ENCODE measurements at regions not wholly inside any gene's neighbourhood (a gene's known extent, or its start where the extent isn't known, plus 50 kb on each side); places are given as distances from the start of the nearest gene placed in this dataset.

GRCh38 chr1:5509664-5510452, 482.4 kb downstream of the NPHP4 start:
- no peaks in the 10 kb centered on the region for H3K9me3 ChIP-seq (ENCODE audit: control insufficient read depth, insufficient read depth, low read depth, low read length)
- no peak overlapping the region for H3K27ac ChIP-seq (ENCODE audit: low read depth, low read length)
- no peak overlapping the region for H3K4me3 ChIP-seq (ENCODE audit: low read depth, low read length)
- no peak overlapping the region for H3K9ac ChIP-seq (ENCODE audit: low read length)
- no peaks in the 10 kb centered on the region for H3K36me3 ChIP-seq (ENCODE audit: control insufficient read depth, insufficient read depth, low read length)
- no peaks in the 10 kb centered on the region; the same call in 1 of the 2 replicates for H3K4me1 ChIP-seq (ENCODE audit: control insufficient read depth, insufficient read depth, low read length)
- H3K27me3 ChIP-seq (ENCODE audit: control insufficient read depth, insufficient read depth, low read length): peaks cover 14% of the 10 kb centered on the region

DNA sequence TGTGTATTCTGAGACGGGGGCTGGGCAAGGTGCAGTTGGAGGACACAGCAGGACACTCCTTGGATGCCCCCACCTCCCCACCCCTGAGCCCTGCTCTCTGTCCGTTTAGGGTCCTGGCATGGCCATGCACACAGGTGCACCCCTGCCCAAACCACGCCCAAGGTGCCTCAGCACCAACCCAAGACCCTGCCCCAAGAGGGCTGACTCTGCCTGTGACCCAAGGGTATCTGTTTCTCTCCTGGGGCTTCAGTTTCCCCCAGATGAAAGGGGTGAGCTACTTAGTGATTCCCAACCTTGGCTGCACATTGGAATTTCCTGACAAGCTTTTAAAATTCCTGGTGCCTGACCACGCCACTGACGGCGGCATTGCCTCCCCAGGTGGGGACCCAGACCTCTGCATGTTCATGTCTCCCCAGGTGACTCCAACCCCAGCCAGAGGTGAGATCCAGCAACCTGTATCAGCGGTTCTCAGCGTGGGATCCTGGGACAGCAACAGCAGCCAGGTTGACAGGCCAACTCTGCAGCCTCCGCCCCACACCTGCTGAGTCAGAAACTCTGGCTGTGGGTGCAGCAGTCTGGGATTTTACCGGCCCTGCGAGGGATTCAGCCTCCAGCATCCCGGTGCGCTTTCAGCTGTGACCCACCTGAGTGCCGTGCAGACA, 483.4 kb downstream of the NPHP4 start:
- H3K9ac ChIP-seq (ENCODE audit: low read length): no peak overlapping the region
- no peaks in the 10 kb centered on the region for H3K36me3 ChIP-seq (ENCODE audit: control insufficient read depth, insufficient read depth, low read length)
- no peaks in the 10 kb centered on the region for H3K9me3 ChIP-seq (ENCODE audit: control insufficient read depth, insufficient read depth, low read depth, low read length)
- no peak overlapping the region for H3K4me3 ChIP-seq (ENCODE audit: low read depth, low read length)
- no peak overlapping the region for H3K27ac ChIP-seq (ENCODE audit: low read depth, low read length)
- no peaks in the 10 kb centered on the region; the same call in 1 of the 2 replicates for H3K4me1 ChIP-seq (ENCODE audit: control insufficient read depth, insufficient read depth, low read length)
- H3K27me3 ChIP-seq (ENCODE audit: control insufficient read depth, insufficient read depth, low read length): peaks cover 14% of the 10 kb centered on the region

- peaks cover 14% of the 10 kb centered on the region for H3K27me3 ChIP-seq (ENCODE audit: control insufficient read depth, insufficient read depth, low read length)
- H3K9ac ChIP-seq (ENCODE audit: low read length): no peak overlapping the region
- H3K4me3 ChIP-seq (ENCODE audit: low read depth, low read length): no peak overlapping the region
Observed at GRCh38 chr1:5507340-5507739, 484.9 kb downstream of the NPHP4 start.

GRCh38 chr1:5506634-5507033, 485.6 kb downstream of the NPHP4 start:
- Histone ChIP-seq H3K4me1 (ENCODE audit: control insufficient read depth, insufficient read depth, low read length) (no peaks in the 10 kb centered on the region; the same call in 1 of the 2 replicates), H3K27me3 (ENCODE audit: control insufficient read depth, insufficient read depth, low read length) (peaks cover 10% of the 10 kb centered on the region), H3K9me3 (ENCODE audit: control insufficient read depth, insufficient read depth, low read depth, low read length) (no peaks in the 10 kb centered on the region), H3K9ac (ENCODE audit: low read length) (no peak overlapping the region), H3K27ac (ENCODE audit: low read depth, low read length) (no peak overlapping the region), H3K4me3 (ENCODE audit: low read depth, low read length) (no peak overlapping the region), H3K36me3 (ENCODE audit: control insufficient read depth, insufficient read depth, low read length) (no peaks in the 10 kb centered on the region)

More at GRCh38 chr1:5507340-5507739, 484.9 kb downstream of the NPHP4 start:
- Histone ChIP-seq H3K27ac (ENCODE audit: low read depth, low read length) (no peak overlapping the region), H3K36me3 (ENCODE audit: control insufficient read depth, insufficient read depth, low read length) (no peaks in the 10 kb centered on the region), H3K9me3 (ENCODE audit: control insufficient read depth, insufficient read depth, low read depth, low read length) (no peaks in the 10 kb centered on the region), H3K4me1 (ENCODE audit: control insufficient read depth, insufficient read depth, low read length) (no peaks in the 10 kb centered on the region; the same call in 1 of the 2 replicates)

- Histone ChIP-seq H3K9me3 (ENCODE audit: control insufficient read depth, insufficient read depth, low read depth, low read length) (no peaks in the 10 kb centered on the region), H3K27me3 (ENCODE audit: control insufficient read depth, insufficient read depth, low read length) (peaks cover 5% of the 10 kb centered on the region), H3K9ac (ENCODE audit: low read length) (no peak overlapping the region), H3K4me3 (ENCODE audit: low read depth, low read length) (no peak overlapping the region), H3K36me3 (ENCODE audit: control insufficient read depth, insufficient read depth, low read length) (no peaks in the 10 kb centered on the region), H3K4me1 (ENCODE audit: control insufficient read depth, insufficient read depth, low read length) (no peaks in the 10 kb centered on the region; the same call in 1 of the 2 replicates), H3K27ac (ENCODE audit: low read depth, low read length) (no peak overlapping the region)
Observed at GRCh38 chr1:5505944-5506343, 486.3 kb downstream of the NPHP4 start.

- Histone ChIP-seq H3K4me1 (ENCODE audit: control insufficient read depth, insufficient read depth, low read length) (no peaks in the 10 kb centered on the region; the same call in 1 of the 2 replicates), H3K9ac (ENCODE audit: low read length) (no peak overlapping the region), H3K27ac (ENCODE audit: low read depth, low read length) (no peak overlapping the region), H3K4me3 (ENCODE audit: low read depth, low read length) (no peak overlapping the region), H3K9me3 (ENCODE audit: control insufficient read depth, insufficient read depth, low read depth, low read length) (no peaks in the 10 kb centered on the region), H3K27me3 (ENCODE audit: control insufficient read depth, insufficient read depth, low read length) (no peaks in the 10 kb centered on the region), H3K36me3 (ENCODE audit: control insufficient read depth, insufficient read depth, low read length) (no peaks in the 10 kb centered on the region)
Observed at GRCh38 chr1:5504364-5504740, 487.9 kb downstream of the NPHP4 start.

DNA sequence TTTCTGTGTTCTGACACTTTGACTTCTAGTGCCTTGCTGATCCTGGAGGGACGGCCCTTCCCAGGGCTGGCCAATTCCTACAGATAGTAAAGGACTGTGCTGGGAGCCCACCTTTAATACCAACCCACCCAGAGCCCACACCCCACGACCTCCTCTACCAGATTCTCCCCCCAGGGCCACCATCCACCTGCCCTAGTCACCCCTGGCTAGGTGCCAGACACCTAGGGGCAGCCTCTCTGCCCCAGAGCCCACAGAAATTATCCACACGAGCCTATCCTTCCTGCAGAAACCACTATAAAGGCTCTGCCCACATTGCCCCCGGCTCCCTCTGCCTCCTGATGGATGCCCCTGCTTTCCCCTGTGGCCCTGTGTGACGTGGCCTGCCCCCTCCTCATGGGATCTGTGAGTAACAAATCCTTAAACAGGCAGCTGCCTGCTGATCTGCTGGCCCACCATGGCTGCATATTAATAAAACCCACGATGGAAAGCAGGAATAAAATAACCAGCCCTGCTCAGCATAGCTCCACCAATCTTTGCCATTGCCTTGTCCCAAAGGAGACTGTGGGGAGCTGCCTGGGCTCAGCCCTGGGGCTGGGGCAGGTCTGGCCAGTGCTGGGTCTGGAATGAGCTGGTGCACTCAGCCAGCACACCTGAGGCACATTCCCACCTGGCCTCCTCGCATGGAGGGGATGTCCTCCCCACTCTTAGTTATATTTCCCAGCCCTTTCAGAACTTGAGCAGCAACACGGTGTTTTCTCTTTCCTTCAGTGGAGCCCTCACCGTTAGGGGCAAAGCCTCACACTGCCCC, 488.5 kb downstream of the NPHP4 start:
- no peak overlapping the region for H3K4me3 ChIP-seq (ENCODE audit: low read depth, low read length)
- H3K27ac ChIP-seq (ENCODE audit: low read depth, low read length): no peak overlapping the region
- no peak overlapping the region for H3K9ac ChIP-seq (ENCODE audit: low read length)

GRCh38 chr1:5502311-5503194, 489.7 kb downstream of the NPHP4 start:
- H3K36me3 ChIP-seq (ENCODE audit: control insufficient read depth, insufficient read depth, low read length): no peaks in the 10 kb centered on the region
- H3K9me3 ChIP-seq (ENCODE audit: control insufficient read depth, insufficient read depth, low read depth, low read length): no peaks in the 10 kb centered on the region
- H3K9ac ChIP-seq (ENCODE audit: low read length): no peak overlapping the region
- H3K27ac ChIP-seq (ENCODE audit: low read depth, low read length): no peak overlapping the region
- peaks cover 7% of the 10 kb centered on the region; the same call in 1 of the 2 replicates for H3K27me3 ChIP-seq (ENCODE audit: control insufficient read depth, insufficient read depth, low read length)
- no peaks in the 10 kb centered on the region for H3K4me1 ChIP-seq (ENCODE audit: control insufficient read depth, insufficient read depth, low read length)
- no peak overlapping the region for H3K4me3 ChIP-seq (ENCODE audit: low read depth, low read length)

More for the DNA sequence above, 488.5 kb downstream of the NPHP4 start:
- Histone ChIP-seq H3K4me1 (ENCODE audit: control insufficient read depth, insufficient read depth, low read length) (no peaks in the 10 kb centered on the region; the same call in 1 of the 2 replicates), H3K27me3 (ENCODE audit: control insufficient read depth, insufficient read depth, low read length) (peaks cover 2% of the 10 kb centered on the region; the same call in 1 of the 2 replicates), H3K36me3 (ENCODE audit: control insufficient read depth, insufficient read depth, low read length) (no peaks in the 10 kb centered on the region), H3K9me3 (ENCODE audit: control insufficient read depth, insufficient read depth, low read depth, low read length) (no peaks in the 10 kb centered on the region)

DNA sequence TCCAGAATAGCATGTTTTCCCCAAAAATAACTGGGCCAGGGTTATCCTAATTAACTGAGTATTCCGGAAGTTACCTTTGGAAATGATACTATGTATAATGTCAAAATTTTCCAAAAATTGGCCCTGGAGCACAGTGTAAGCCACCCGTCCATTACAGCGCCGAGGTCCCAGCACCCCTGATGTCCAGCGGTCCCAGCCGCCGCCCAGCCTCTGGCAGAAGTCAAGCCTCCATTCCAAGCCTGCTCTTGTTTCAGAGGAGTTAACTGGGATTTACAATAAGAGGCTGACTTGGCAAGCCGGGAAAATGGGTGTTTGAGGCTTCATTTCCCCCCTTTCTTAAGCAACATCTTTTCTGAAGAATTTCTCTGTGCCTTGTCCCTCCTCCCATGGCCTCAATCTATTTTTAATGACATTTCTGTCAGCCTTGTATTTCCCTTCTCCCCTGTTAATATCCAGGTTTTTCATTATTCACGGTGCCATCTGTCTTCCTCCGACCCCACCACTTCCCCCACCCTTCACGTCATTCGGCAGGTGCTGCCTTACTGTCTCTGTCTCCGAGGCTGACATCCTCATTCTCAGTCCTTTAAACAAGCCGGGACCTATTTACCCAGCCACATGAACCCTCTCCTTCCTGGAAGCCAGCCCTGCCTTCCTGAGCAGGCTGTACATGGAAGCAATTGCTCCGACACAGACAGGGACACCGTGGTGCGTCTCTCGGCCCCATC, 490.9 kb downstream of the NPHP4 start:
- Histone ChIP-seq H3K4me1 (ENCODE audit: control insufficient read depth, insufficient read depth, low read length) (no peaks in the 10 kb centered on the region), H3K9ac (ENCODE audit: low read length) (no peak overlapping the region), H3K36me3 (ENCODE audit: control insufficient read depth, insufficient read depth, low read length) (no peaks in the 10 kb centered on the region), H3K27ac (ENCODE audit: low read depth, low read length) (no peak overlapping the region), H3K27me3 (ENCODE audit: control insufficient read depth, insufficient read depth, low read length) (peaks cover 12% of the 10 kb centered on the region), H3K9me3 (ENCODE audit: control insufficient read depth, insufficient read depth, low read depth, low read length) (no peaks in the 10 kb centered on the region), H3K4me3 (ENCODE audit: low read depth, low read length) (no peak overlapping the region)

DNA sequence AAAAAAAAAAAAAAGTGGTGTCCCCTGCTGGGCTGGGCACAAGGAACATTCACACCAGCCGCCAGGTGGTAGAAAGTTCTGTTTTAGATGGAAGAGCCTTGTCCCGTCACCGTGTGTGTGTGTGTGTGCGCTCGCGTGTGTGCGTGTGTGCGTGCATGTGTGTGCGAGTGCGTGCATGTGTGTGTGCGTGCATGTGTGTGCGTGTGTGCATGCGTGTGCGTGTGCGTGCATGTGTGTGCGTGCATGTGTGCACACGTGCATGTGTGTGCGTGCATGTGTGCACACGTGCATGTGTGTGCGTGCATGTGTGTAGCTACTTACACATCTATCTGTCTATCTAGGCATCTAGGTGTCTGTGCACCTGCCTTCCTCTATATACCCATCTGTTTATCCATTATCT, 491.7 kb downstream of the NPHP4 start:
- Histone ChIP-seq H3K36me3 (ENCODE audit: control insufficient read depth, insufficient read depth, low read length) (no peaks in the 10 kb centered on the region), H3K9ac (ENCODE audit: low read length) (no peak overlapping the region), H3K27ac (ENCODE audit: low read depth, low read length) (no peak overlapping the region), H3K4me3 (ENCODE audit: low read depth, low read length) (no peak overlapping the region), H3K9me3 (ENCODE audit: control insufficient read depth, insufficient read depth, low read depth, low read length) (no peaks in the 10 kb centered on the region), H3K4me1 (ENCODE audit: control insufficient read depth, insufficient read depth, low read length) (no peaks in the 10 kb centered on the region), H3K27me3 (ENCODE audit: control insufficient read depth, insufficient read depth, low read length) (peaks cover 12% of the 10 kb centered on the region)

All from HUES6 (cell line).